Activated CD8-positive, alpha-beta memory T cell treated with anti-CD3 and anti-CD28 coated beads for 48 hours (primary cell): ENCODE measurements at regions not wholly inside any gene's neighbourhood (a gene's known extent, or its start where the extent isn't known, plus 50 kb on each side); places are given as distances from the start of the nearest gene placed in this dataset.

Experiments used
- DNase-seq, 3 experiments: peaks; one replicate each; pipeline ENCODE4 v3.0.0-alpha.2; 2020; ENCODE audit warnings: low read depth in 2 of 3, low spot score in 2 of 3

DNA sequence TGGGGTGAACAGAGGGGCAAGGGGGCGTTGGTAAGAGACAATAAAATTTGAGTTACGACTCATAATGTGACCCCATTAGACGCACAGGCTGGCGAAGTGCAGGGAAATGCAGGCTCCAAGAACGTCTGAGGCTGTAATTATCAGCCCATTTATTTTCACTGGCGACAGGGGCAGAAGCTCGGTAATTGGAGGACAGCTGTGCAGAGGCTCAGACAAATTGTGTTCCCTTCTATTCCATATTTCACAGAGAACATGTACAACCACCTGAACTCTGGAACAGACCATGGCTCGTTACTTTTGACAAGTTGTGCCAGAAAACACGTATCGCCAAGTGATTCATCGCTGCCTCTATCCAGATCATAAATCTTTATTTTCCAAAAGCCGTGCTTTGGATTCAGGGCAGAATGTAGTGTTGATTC is 137.3 kb upstream of the FRMD4A start:
- DNase-seq = no peak

DNA sequence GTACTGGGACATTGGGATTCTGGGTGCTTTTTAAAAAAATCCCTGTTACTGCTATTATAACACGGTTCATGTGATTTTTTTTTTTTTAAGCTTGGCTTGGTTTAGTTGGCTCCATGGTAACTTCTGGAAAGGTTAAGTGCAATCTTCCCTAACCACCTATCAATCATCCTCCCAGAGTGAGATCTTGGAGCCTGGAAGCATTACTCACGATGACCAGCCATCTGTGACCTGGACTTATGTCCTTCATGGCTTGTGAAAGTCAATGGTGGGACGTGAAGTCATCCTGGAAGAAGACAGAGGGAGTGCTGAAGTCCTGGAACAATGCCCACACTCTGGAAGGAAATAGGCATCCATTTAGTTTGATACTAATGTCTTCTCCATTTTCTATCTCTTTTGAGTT is 135.5 kb upstream of the FRMD4A start:
- no peak for DNase-seq

- no peak for DNase-seq
Observed at GRCh38 chr10:14460447-14460846, 129.7 kb upstream of the FRMD4A start.

GRCh38 chr10:14459665-14460064 is 128.9 kb upstream of the FRMD4A start:
- DNase-seq = no peak

GRCh38 chr10:14456870-14457266 is 126.1 kb upstream of the FRMD4A start:
- DNase-seq = no peak

DNA sequence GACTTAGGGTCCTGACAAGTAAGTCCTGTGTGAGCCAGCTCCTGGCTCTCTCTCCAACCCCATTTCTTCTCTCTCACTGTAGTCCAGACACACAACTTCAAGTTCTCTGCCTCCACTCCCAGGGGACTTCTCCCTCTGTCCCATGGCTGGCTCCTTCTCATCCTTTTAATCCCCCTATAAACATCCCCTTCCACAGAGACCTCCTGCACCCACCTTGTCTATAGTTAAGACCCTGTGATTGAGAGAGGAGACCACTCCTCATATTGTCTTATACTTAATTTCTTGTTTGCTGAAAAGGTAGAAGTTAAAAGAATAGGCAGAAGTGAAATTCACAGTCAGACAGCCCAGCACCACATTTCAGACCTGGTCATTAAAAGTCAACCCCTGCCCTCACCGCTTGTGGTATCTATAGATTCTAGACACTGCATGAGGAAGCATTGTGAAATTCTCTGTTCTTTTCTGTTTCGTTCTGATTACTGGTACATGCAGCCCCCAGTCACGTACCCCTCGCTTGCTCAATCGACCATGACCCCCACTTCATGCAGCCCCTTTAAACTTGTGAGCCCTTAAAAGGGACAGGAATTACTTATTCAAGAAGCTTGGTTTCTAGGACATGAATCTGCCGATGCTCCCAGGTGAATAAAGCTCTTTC is 125.6 kb upstream of the FRMD4A start:
- DNase-seq = no peak

- DNase-seq = no peak
Observed at GRCh38 chr10:14454629-14455028, 123.9 kb upstream of the FRMD4A start.

DNA sequence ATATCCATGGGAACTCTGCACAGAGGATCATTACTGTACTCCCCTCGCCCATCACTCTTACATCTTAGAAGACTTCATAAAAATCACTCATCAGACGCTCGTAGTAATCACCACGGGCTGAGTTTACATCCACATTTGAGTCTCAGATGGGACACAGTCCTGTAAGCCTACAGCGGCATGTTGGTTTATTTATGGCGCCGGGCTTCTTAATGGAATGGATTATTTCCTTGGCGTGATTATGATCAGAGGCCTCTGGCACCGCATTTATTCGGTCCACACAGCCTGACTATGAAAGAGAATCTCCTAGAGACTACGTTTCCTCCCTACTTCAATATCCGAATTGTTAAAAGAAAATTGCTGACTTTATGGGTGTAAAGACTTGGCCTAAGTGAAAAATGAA is 123.5 kb upstream of the FRMD4A start:
- DNase-seq = no peak

GRCh38 chr10:14453593-14453992 is 122.9 kb upstream of the FRMD4A start:
- DNase-seq = no peak

- DNase-seq = no peak
Observed at GRCh38 chr10:14451341-14451740, 120.6 kb upstream of the FRMD4A start.

DNA sequence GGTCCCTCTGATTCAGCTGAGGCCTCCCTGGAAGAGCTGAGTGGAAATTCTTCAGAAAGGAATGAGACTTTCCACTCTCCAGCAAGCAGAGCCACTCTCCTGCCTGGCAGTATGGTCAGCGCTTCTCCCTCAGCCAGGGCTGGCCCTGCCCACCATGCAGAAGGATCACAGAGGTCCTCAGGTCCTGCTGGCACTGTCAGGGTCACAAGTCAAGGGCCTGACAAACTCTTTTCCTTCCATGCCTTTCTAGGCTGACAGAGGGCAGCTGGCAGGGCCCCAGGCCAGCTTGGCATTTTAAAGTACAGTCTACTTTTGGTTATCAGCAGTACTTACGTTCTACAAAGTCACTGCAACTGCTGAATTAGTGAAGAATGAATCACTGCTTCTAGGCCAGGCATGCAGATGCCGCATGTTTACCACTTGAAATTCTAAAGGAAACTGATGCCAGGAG is 119.3 kb upstream of the FRMD4A start:
- DNase-seq = no peak

DNA sequence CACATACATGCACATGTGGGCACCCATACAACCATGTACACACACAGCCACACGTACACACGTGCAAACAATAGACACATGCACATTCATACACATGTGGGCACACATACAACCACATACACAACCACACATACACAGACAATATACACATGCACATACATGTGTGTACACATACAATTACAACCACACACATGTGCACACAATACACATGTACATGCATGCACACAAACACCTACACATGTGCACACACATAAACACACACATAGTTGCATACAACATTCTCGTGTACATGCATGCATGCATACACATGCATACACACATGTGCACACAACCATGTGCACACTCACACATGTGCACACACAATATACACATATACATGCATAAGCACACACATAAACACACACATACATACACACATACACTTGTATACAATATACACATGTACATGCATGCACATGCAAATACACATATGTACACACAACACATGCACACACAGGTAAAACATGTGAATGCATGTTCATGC is 118.6 kb upstream of the FRMD4A start:
- no peak for DNase-seq

DNA sequence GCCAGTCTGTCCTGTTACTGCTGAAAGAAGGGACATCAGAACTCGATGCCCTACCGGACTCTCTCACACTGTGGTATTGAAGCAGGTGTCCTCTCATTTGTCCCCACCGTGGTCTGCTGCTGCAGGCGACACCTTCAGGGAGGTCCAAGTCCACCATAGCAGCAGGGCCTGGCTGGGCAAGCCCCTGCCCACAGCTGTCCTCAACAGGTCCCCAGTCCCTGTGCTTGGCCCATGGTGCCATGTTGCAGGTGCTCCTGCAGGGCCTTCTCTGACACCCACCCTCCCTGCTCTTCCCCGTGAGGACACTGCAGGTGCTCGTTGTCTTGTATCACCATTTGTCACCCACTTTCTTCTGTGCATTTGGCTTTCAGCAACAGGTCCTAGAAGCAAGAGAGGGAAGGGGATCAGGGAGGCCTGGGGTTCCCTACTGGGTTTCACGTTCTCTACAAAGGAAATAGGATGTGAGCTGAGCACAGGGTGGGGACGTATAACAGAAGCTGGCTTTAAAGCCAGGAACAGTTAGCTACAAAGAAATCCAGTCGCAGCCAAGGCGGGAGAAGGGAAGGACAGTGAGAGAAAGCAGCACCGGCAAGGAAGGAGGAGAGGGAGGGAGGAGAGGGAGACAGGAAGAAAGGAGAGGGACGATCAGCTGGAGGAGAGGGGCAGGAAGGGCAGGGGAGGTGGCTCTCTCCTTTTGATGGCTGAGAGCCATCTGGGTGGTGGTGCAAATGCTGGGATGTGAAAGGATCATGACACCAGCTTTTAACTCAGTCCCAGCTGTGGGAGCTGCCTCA is 117.7 kb upstream of the FRMD4A start:
- DNase-seq = no peak

DNA sequence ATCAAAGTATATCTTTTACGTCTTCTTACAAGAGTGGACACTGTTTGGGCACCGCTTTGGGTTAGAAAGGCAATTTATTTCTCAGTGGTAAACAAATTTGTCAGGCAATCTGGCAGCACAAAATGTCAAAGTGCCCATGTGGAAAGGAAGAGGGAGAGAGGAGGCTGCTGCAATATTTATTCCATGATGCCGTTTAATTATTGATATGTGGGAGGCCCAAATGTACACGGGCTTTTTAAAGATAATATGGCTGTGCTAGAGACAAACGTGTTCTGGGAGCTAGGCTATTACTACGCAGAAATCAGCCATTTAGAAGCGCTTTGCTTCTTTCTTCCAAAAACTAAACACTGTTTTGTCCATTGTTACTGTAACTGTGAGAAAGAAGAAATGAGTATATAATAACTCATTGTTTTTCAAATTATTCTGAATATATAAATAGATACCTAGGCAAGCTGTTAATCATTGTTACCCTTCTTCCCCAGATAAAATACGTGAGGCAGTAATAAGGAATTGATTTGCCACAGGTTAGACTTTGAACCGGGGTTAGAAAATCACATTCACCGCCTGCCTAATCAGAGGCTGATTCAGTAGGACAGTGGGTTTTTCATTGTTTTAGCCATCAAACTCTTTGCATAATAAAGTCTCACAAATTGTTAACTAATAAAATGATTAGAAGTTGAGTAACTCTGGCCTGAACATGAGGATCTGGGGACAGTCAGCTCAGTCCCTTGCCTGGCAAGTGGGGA is 116.5 kb upstream of the FRMD4A start:
- DNase-seq = no peak

DNA sequence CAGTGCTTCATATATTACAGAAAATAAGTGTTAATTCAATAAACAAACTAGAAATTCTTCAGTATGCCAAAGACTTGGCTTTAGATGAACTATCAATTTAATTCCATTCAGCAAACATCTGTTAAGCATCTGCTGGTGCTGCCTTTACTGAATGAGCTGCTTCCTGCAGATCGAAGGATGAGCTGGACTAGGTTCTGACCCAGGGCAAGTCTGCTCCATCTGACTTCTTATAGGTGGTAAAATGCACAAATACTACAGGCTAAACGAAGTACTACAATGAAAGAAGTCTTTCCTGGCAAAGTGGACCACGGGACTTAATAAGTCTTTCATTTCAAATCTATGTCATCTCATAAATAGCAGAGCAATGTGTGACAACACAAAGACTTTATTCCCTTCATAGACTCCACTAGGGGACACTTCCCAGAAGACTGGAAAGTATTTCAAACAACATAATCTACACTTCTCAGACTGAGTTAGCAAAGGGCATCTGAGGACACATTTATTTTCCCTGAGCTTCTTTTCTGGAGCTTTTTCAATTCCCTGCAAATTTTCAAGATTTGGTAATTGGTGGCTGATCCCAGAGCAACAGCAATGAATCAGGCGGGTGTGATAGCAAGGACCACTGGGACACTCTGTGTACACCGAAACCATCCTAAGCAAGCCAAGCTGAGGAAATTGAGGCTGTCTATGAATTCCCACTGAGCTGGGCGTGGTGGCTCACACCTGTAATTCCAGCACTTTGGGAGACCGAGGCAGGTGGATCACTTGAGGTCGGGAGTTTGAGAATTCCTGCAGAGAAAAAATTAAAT is 108.9 kb upstream of the FRMD4A start:
- DNase-seq = no peak

DNA sequence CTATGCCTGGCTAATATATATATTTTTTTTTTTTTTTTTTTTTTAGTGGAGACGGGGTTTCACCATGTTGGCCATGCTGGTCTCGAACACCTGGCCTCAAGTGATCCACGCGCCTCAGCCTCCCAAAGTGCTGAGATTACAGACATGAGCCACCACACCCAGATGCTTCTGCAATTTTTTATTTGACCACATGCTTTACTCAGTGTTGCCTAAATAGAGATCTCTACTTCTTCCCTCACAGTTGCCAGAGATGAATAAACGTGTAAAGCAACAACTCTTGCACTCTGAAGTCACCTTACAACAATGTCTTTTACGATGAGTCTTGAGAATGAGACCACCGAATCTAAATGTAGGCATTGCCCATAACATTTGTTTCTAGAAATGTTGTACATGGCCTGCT is 107.9 kb upstream of the FRMD4A start:
- DNase-seq = no peak

DNA sequence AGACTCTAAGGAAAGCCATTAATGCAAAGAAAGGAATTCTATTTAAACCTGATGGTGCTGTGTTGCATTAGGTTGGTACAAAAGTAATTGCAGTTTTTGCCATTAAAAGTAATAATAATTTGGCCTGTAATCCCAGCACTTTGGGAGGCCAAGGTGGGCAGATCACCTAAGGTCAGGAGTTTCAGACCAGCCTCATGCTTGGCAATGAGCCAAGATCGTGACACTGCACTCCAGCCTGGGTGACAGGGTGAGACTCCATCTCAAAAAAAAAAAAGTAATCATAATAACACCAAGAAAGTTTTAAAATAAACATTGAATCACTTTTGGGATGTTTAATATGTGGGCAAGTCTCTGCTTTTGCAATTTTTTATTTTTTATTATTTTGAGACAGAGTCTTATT is 107.3 kb upstream of the FRMD4A start:
- DNase-seq = no peak

DNA sequence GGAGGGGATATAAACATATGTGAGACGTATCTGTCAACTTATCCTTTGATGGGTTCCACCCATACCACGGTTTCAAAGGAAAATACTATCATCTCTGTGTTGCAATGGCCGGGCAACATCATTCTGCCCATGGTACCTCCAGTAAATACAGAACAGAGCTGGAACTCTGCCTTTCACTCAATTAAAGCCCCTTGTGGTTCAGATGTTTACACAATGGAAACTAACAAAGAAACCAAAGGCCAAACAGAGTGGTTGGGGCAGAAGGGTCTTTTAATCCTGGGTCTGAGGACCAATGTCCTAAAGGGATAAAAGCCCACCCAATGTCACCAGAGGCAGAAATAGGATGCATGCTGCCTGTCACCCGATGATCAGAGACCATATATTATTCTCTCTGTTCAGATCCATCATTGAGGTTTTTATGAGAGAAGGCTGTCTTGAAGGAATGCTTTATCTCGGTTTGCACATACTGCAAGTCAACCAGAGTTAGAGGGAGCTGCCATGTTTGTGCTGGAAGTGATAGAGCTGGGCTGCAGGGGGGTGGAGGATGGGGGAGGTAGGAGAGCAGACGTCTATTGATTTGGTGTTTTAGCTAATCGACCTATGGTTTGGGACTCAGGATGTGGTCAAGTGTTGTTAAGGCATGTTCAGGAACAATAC is 105.4 kb upstream of the FRMD4A start:
- DNase-seq = no peak

DNA sequence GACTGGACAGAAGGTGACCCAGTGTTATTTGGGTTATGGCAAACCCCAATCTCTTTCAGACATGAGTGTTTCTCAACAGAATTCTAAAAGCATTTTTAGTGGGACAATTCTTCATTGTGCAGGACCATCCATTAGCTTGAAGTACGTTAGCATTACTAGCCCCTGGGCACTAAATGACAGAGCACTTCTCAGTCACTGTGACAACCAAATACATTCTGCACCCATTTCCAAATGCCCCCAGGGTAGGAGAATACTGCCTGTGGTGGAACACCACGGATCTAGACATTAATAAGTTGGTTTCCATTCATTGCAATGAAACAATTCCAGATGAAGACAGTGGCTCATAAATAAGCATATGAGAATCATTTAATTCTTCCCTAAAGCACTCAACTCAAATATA is 102.4 kb upstream of the FRMD4A start:
- DNase-seq = no peak

DNA sequence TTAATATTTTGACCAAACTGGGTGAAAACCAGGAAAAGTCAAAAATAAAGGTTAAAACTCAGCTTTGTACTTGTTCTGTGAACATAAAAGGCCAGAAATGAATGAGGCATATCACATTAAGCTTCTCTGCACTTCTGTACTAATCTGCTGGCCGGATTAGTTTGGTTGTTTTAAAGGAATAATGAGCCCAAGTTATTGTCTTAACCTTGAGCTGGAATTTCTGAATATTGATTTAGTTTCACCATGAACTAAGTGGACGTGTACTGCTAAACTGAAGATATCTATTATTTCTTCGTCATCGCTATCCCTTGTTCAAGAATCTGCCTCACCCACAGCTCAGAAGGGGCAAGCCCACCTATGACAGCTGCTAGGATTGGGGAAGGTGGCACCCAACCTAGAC is 101.1 kb upstream of the FRMD4A start:
- no peak for DNase-seq
